ENCODE measurements at regions not wholly inside any gene's neighbourhood (a gene's known extent, or its start where the extent isn't known, plus 50 kb on each side); places are given as distances from the start of the nearest gene placed in this dataset.

- H3K27ac ChIP-seq (ENCODE audit: low read depth, low read length) = no peak overlapping the region
- ChIA-PET POLR2A (no interaction called here), CTCF (no interaction called here)
- DNase-seq = no peak
- Mint-ChIP-seq H3K27me3 (no peaks in the 10 kb centered on the region), H3K27ac (no peak overlapping the region), H3K9me3 (peaks cover under 1 to 7% (median 6%) of the 10 kb centered on the region in 5 donors), H3K36me3 (no peaks in the 10 kb centered on the region), H3K4me3 (no peak overlapping the region), H3K4me1 (no peaks in the 10 kb centered on the region)
- H3K4me3 ChIP-seq (ENCODE audit: low read length) = no peak overlapping the region
- no peaks in the 10 kb centered on the region for H3K4me1 ChIP-seq (ENCODE audit: insufficient read depth, low read length)
- H3K9me3 ChIP-seq (ENCODE audit: low read length) = no peaks in the 10 kb centered on the region
- H3K27me3 ChIP-seq (ENCODE audit: insufficient read depth, low read length, poor library complexity, severe bottlenecking) = no peaks in the 10 kb centered on the region
- no peaks in the 10 kb centered on the region for H3K36me3 ChIP-seq (ENCODE audit: insufficient read depth, low read length)
Measured at GRCh38 chr1:163427279-163427678, 105.5 kb downstream of the NUF2 start.

- Histone ChIP-seq H3K27ac (ENCODE audit: low read depth, low read length) (no peak overlapping the region), H3K36me3 (ENCODE audit: insufficient read depth, low read length) (no peaks in the 10 kb centered on the region), H3K9me3 (ENCODE audit: low read length) (no peaks in the 10 kb centered on the region), H3K4me3 (ENCODE audit: low read length) (no peak overlapping the region), H3K4me1 (ENCODE audit: insufficient read depth, low read length) (no peaks in the 10 kb centered on the region), H3K27me3 (ENCODE audit: insufficient read depth, low read length, poor library complexity, severe bottlenecking) (no peaks in the 10 kb centered on the region)
- CTCF ChIA-PET = no interaction called here
- Mint-ChIP-seq H3K27me3 (peaks cover 2 to 21% of the 10 kb centered on the region in 2 donors), H3K27ac (no peak overlapping the region), H3K9me3 (peaks cover 3 to 14% (median 4%) of the 10 kb centered on the region in 5 donors), H3K4me1 (no peaks in the 10 kb centered on the region), H3K36me3 (peaks cover 0 to 2% (median 0%) of the 10 kb centered on the region in 3 donors), H3K4me3 (no peak overlapping the region)
- no peak for DNase-seq
- POLR2A ChIA-PET = no interaction called here
Measured at GRCh38 chr1:163436140-163436812, 114.5 kb downstream of the NUF2 start.

GRCh38 chr1:163439471-163439870 lies 117.7 kb downstream of the NUF2 start:
- CTCF ChIA-PET = no interaction called here
- no peak overlapping the region for H3K27ac Mint-ChIP-seq
- peaks cover 2 to 21% of the 10 kb centered on the region in 2 donors for H3K27me3 Mint-ChIP-seq
- no peaks in the 10 kb centered on the region for H3K9me3 ChIP-seq (ENCODE audit: low read length)
- H3K4me1 ChIP-seq (ENCODE audit: insufficient read depth, low read length) = no peaks in the 10 kb centered on the region
- DNase-seq = no peak
- no peaks in the 10 kb centered on the region for H3K27me3 ChIP-seq (ENCODE audit: insufficient read depth, low read length, poor library complexity, severe bottlenecking)
- H3K4me3 Mint-ChIP-seq = no peak overlapping the region
- H3K4me3 ChIP-seq (ENCODE audit: low read length) = no peak overlapping the region
- H3K4me1 Mint-ChIP-seq = no peaks in the 10 kb centered on the region
- H3K9me3 Mint-ChIP-seq = peaks cover 0 to 3% (median 0%) of the 10 kb centered on the region in 5 donors
- no peaks in the 10 kb centered on the region for H3K36me3 Mint-ChIP-seq
- H3K36me3 ChIP-seq (ENCODE audit: insufficient read depth, low read length) = no peaks in the 10 kb centered on the region
- POLR2A ChIA-PET = no interaction called here
- H3K27ac ChIP-seq (ENCODE audit: low read depth, low read length) = no peak overlapping the region

GRCh38 chr1:163440090-163440489 lies 118.3 kb downstream of the NUF2 start:
- H3K27me3 ChIP-seq (ENCODE audit: insufficient read depth, low read length, poor library complexity, severe bottlenecking) = no peaks in the 10 kb centered on the region
- H3K4me3 Mint-ChIP-seq = no peak overlapping the region
- H3K4me3 ChIP-seq (ENCODE audit: low read length) = no peak overlapping the region
- CTCF ChIA-PET = no interaction called here
- H3K27ac Mint-ChIP-seq = no peak overlapping the region
- DNase-seq = no peak
- H3K36me3 ChIP-seq (ENCODE audit: insufficient read depth, low read length) = no peaks in the 10 kb centered on the region
- POLR2A ChIA-PET = no interaction called here
- no peaks in the 10 kb centered on the region for H3K4me1 ChIP-seq (ENCODE audit: insufficient read depth, low read length)
- H3K9me3 ChIP-seq (ENCODE audit: low read length) = no peaks in the 10 kb centered on the region
- no peaks in the 10 kb centered on the region for H3K36me3 Mint-ChIP-seq
- peaks cover 0 to 3% (median 0%) of the 10 kb centered on the region in 5 donors for H3K9me3 Mint-ChIP-seq
- H3K4me1 Mint-ChIP-seq = no peaks in the 10 kb centered on the region
- peaks cover 2 to 21% of the 10 kb centered on the region in 2 donors for H3K27me3 Mint-ChIP-seq
- H3K27ac ChIP-seq (ENCODE audit: low read depth, low read length) = no peak overlapping the region

- Mint-ChIP-seq H3K27me3 (peaks cover 2 to 10% of the 10 kb centered on the region in 2 donors), H3K4me1 (no peaks in the 10 kb centered on the region), H3K36me3 (no peaks in the 10 kb centered on the region), H3K27ac (no peak overlapping the region), H3K9me3 (peaks cover 0 to 2% (median 0%) of the 10 kb centered on the region in 5 donors), H3K4me3 (no peak overlapping the region)
- CTCF ChIA-PET = no interaction called here
- no peaks in the 10 kb centered on the region for H3K9me3 ChIP-seq (ENCODE audit: low read length)
- POLR2A ChIA-PET = no interaction called here
- no peaks in the 10 kb centered on the region for H3K4me1 ChIP-seq (ENCODE audit: insufficient read depth, low read length)
- no peaks in the 10 kb centered on the region for H3K27me3 ChIP-seq (ENCODE audit: insufficient read depth, low read length, poor library complexity, severe bottlenecking)
- no peak overlapping the region for H3K27ac ChIP-seq (ENCODE audit: low read depth, low read length)
- H3K36me3 ChIP-seq (ENCODE audit: insufficient read depth, low read length) = no peaks in the 10 kb centered on the region
- H3K4me3 ChIP-seq (ENCODE audit: low read length) = no peak overlapping the region
- no peak for DNase-seq
Measured at GRCh38 chr1:163442231-163442879, 120.6 kb downstream of the NUF2 start.

GRCh38 chr1:163442895-163443294 lies 121.1 kb downstream of the NUF2 start:
- Histone ChIP-seq H3K27me3 (ENCODE audit: insufficient read depth, low read length, poor library complexity, severe bottlenecking) (no peaks in the 10 kb centered on the region), H3K9me3 (ENCODE audit: low read length) (no peaks in the 10 kb centered on the region), H3K4me1 (ENCODE audit: insufficient read depth, low read length) (no peaks in the 10 kb centered on the region), H3K36me3 (ENCODE audit: insufficient read depth, low read length) (no peaks in the 10 kb centered on the region), H3K4me3 (ENCODE audit: low read length) (no peak overlapping the region), H3K27ac (ENCODE audit: low read depth, low read length) (no peak overlapping the region)
- DNase-seq = no peak
- Mint-ChIP-seq H3K36me3 (no peaks in the 10 kb centered on the region), H3K9me3 (peaks cover 0 to 2% (median 0%) of the 10 kb centered on the region in 5 donors), H3K27ac (no peak overlapping the region), H3K27me3 (peaks cover 2 to 8% of the 10 kb centered on the region in 2 donors), H3K4me1 (no peaks in the 10 kb centered on the region), H3K4me3 (no peak overlapping the region)
- ChIA-PET CTCF (no interaction called here), POLR2A (no interaction called here)

- Histone ChIP-seq H3K9me3 (ENCODE audit: low read length) (no peaks in the 10 kb centered on the region), H3K27ac (ENCODE audit: low read depth, low read length) (no peak overlapping the region), H3K4me1 (ENCODE audit: insufficient read depth, low read length) (no peaks in the 10 kb centered on the region), H3K4me3 (ENCODE audit: low read length) (no peak overlapping the region), H3K36me3 (ENCODE audit: insufficient read depth, low read length) (no peaks in the 10 kb centered on the region), H3K27me3 (ENCODE audit: insufficient read depth, low read length, poor library complexity, severe bottlenecking) (no peaks in the 10 kb centered on the region)
- ChIA-PET CTCF (no interaction called here), POLR2A (no interaction called here)
- peaks cover 0 to 2% (median 0%) of the 10 kb centered on the region in 5 donors for H3K9me3 Mint-ChIP-seq
- H3K4me1 Mint-ChIP-seq = no peaks in the 10 kb centered on the region
- peaks cover 2 to 7% of the 10 kb centered on the region in 2 donors for H3K27me3 Mint-ChIP-seq
- H3K36me3 Mint-ChIP-seq = no peaks in the 10 kb centered on the region
- DNase-seq = no peak
- H3K4me3 Mint-ChIP-seq = no peak overlapping the region
- no peak overlapping the region for H3K27ac Mint-ChIP-seq
Measured at GRCh38 chr1:163443863-163444262, 122.1 kb downstream of the NUF2 start.

GRCh38 chr1:163444665-163445064 lies 122.9 kb downstream of the NUF2 start:
- Histone ChIP-seq H3K27me3 (ENCODE audit: insufficient read depth, low read length, poor library complexity, severe bottlenecking) (no peaks in the 10 kb centered on the region), H3K4me1 (ENCODE audit: insufficient read depth, low read length) (no peaks in the 10 kb centered on the region), H3K36me3 (ENCODE audit: insufficient read depth, low read length) (no peaks in the 10 kb centered on the region), H3K27ac (ENCODE audit: low read depth, low read length) (no peak overlapping the region), H3K4me3 (ENCODE audit: low read length) (no peak overlapping the region), H3K9me3 (ENCODE audit: low read length) (no peaks in the 10 kb centered on the region)
- H3K9me3 Mint-ChIP-seq = peaks cover 0 to 2% (median 0%) of the 10 kb centered on the region in 5 donors
- H3K4me3 Mint-ChIP-seq = no peak overlapping the region
- no peaks in the 10 kb centered on the region for H3K36me3 Mint-ChIP-seq
- ChIA-PET POLR2A (no interaction called here), CTCF (no interaction called here)
- no peaks in the 10 kb centered on the region for H3K4me1 Mint-ChIP-seq
- peaks cover 2 to 6% of the 10 kb centered on the region in 2 donors for H3K27me3 Mint-ChIP-seq
- no peak for DNase-seq
- H3K27ac Mint-ChIP-seq = no peak overlapping the region

All from CD8-positive, alpha-beta memory T cell (primary cell).